Nephron progenitor cell (in vitro differentiated cells): ENCODE measurements at regions not wholly inside any gene's neighbourhood (a gene's known extent, or its start where the extent isn't known, plus 50 kb on each side); places are given as distances from the start of the nearest gene placed in this dataset.
"Not testable (repeated sequence)": the region's sequence is repeated elsewhere in the genome, so short reads cannot be mapped to it uniquely, and the experiment has no call there.

Source experiments
- DNase-seq: peaks from one replicate; pipeline ENCODE4 v3.0.0; 2021
- H3K27ac Mint-ChIP-seq: 2 replicates; pipeline ENCODE4 v1.8.0; 2021; ENCODE audit warnings: mild to moderate bottlenecking, moderate library complexity, mixed read lengths
- H3K27me3 Mint-ChIP-seq: 2 replicates; pipeline ENCODE4 v1.8.0; 2021; ENCODE audit warnings: mild to moderate bottlenecking, low read depth, mixed read lengths; ENCODE audit not compliant: poor library complexity
- H3K36me3 Mint-ChIP-seq: 2 replicates; pipeline ENCODE4 v1.8.0; 2021; ENCODE audit warnings: low read depth, mixed read lengths
- H3K4me1 Mint-ChIP-seq: 2 replicates; pipeline ENCODE4 v1.8.0; 2021; ENCODE audit warnings: mixed read lengths
- H3K4me3 Mint-ChIP-seq: 2 replicates; pipeline ENCODE4 v1.8.0; 2021; ENCODE audit warnings: mild to moderate bottlenecking, moderate library complexity, mixed read lengths
- H3K9me3 Mint-ChIP-seq: 2 replicates; pipeline ENCODE4 v1.8.0; 2021; ENCODE audit warnings: mild to moderate bottlenecking, moderate library complexity, mixed read lengths
- TF ChIP-seq, protein P1 (sequence below): fragments of 200-600 bp; sonication (generic); IDR thresholded peaks from 2 replicates; pipeline ENCODE4 v1.5.0; 2021; ENCODE audit warnings: antibody characterized with exemption

DNA sequence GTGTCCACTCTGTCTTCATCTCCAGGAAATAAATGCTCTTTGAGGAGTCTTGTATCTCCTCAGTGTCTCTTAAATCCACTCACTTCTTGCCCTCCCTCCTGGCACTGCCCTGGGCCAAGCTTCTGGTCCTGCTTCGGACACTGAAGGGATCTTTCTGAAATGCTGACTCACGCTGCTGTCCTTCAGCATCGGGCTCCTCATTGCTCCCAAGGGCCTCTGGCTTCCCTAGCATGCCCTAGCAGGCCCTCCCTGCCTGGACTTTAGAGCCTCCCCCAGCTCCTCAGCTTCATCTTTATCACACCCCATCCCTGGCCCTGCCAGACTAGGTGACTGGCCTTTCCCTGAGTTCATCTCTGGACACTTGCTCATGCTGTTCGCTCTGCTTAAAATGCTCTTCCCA is 96.6 kb downstream of the FOXD2 start:
- Mint-ChIP-seq H3K27ac (peak overlapping the region; percentile 77), H3K4me3 (peak overlapping the region; percentile 73), H3K36me3 (no peaks in the 10 kb centered on the region), H3K4me1 (peaks cover 55% of the 10 kb centered on the region), H3K9me3 (peaks cover 7% of the 10 kb centered on the region), H3K27me3 (peaks cover 16% of the 10 kb centered on the region)
- TF ChIP-seq, protein P1, sequence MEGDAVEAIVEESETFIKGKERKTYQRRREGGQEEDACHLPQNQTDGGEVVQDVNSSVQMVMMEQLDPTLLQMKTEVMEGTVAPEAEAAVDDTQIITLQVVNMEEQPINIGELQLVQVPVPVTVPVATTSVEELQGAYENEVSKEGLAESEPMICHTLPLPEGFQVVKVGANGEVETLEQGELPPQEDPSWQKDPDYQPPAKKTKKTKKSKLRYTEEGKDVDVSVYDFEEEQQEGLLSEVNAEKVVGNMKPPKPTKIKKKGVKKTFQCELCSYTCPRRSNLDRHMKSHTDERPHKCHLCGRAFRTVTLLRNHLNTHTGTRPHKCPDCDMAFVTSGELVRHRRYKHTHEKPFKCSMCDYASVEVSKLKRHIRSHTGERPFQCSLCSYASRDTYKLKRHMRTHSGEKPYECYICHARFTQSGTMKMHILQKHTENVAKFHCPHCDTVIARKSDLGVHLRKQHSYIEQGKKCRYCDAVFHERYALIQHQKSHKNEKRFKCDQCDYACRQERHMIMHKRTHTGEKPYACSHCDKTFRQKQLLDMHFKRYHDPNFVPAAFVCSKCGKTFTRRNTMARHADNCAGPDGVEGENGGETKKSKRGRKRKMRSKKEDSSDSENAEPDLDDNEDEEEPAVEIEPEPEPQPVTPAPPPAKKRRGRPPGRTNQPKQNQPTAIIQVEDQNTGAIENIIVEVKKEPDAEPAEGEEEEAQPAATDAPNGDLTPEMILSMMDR: no peak
- no peak for DNase-seq

- TF ChIP-seq, protein P1: no peak
- DNase-seq: peak; percentile 39
- no peak overlapping the region for H3K4me3 Mint-ChIP-seq
Observed at GRCh38 chr1:47536646-47537118, 98.8 kb downstream of the FOXD2 start.

DNA sequence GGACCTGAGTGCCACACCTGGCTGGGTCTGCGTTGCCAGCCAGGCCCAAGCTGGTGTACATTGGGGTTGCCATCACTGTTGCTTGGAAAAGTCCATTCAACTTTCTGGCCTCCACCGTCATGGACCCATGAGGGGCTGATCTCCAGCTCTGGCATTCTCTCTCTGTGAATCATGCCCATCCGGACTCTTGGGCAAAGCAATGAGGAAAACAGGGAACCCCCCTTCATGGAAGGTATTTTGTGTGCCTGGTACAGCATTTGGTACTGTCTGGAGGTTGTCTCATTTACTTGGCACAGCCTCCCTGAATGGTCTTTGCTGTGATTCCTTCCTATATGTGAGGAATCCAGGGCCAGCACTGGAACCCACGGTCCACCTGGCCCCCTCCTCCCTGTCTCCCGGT is 99.4 kb downstream of the FOXD2 start:
- TF ChIP-seq, protein P1: no peak
- no peak for DNase-seq
- H3K9me3 Mint-ChIP-seq: peaks cover 13% of the 10 kb centered on the region
- H3K4me3 Mint-ChIP-seq: no peak overlapping the region
- peaks cover 8% of the 10 kb centered on the region for H3K36me3 Mint-ChIP-seq
- no peak overlapping the region for H3K27ac Mint-ChIP-seq
- H3K27me3 Mint-ChIP-seq: peaks cover 24% of the 10 kb centered on the region
- H3K4me1 Mint-ChIP-seq: peaks cover 59% of the 10 kb centered on the region

More at GRCh38 chr1:47536646-47537118, 98.8 kb downstream of the FOXD2 start:
- Mint-ChIP-seq H3K9me3 (peaks cover 7% of the 10 kb centered on the region), H3K27me3 (peaks cover 22% of the 10 kb centered on the region), H3K27ac (no peak overlapping the region), H3K4me1 (peaks cover 60% of the 10 kb centered on the region), H3K36me3 (peaks cover 3% of the 10 kb centered on the region)

DNA sequence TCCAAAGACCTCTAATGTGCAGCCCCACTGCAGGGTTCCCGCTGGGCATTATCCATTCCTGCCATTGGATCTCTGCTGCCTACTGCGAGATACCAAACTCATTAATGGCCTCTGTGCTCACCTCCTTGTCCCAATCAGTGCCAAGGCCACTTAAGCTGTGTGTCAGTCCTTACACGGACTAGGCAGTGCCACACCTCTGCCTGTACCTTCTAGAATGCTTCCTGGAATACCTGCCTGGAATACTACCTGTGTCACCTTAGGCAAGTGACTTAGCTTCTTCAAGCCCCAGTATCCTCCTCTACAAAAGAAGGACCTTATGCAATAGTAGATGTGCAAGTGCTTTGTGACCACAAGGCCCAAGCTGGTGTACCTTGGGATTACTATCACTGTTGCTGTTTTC is 100.1 kb downstream of the FOXD2 start:
- Mint-ChIP-seq H3K4me1 (peaks cover 53% of the 10 kb centered on the region), H3K27ac (no peak overlapping the region), H3K9me3 (peaks cover 20% of the 10 kb centered on the region), H3K27me3 (peaks cover 25% of the 10 kb centered on the region), H3K36me3 (peaks cover 8% of the 10 kb centered on the region), H3K4me3 (no peak overlapping the region)
- no peak for DNase-seq
- TF ChIP-seq, protein P1: no peak

DNA sequence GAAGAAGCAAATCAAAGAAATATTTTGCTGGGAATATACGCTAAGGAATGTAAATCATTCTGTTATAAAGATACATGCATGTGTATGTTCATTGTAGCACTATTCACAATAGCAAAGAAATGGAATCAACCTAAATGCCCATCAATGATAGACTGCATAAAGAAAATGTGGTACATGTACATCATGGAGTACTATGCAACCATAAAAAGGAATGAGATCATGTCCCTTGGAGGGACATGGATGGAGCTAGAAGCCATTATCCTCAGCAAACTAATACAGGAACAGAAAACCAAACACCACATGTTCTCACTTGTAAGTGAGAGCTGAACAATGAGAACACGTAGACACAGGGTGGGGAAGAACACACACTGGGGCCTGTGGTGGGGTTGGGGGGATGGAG is 100.7 kb downstream of the FOXD2 start:
- not testable (repeated sequence) for DNase-seq, H3K4me3 Mint-ChIP-seq

GRCh38 chr1:47541705-47542104 is 103.9 kb downstream of the FOXD2 start:
- H3K27me3 Mint-ChIP-seq: peaks cover 19% of the 10 kb centered on the region
- H3K4me3 Mint-ChIP-seq, H3K27ac Mint-ChIP-seq, DNase-seq, H3K36me3 Mint-ChIP-seq: not testable (repeated sequence)
- H3K9me3 Mint-ChIP-seq: peaks cover 25% of the 10 kb centered on the region
- H3K4me1 Mint-ChIP-seq: peaks cover 21% of the 10 kb centered on the region

More for the DNA sequence above, 100.7 kb downstream of the FOXD2 start:
- Mint-ChIP-seq H3K9me3 (peaks cover 23% of the 10 kb centered on the region), H3K27me3 (peaks cover 25% of the 10 kb centered on the region), H3K4me1 (peaks cover 47% of the 10 kb centered on the region)
- not testable (repeated sequence) for H3K36me3 Mint-ChIP-seq, H3K27ac Mint-ChIP-seq

DNA sequence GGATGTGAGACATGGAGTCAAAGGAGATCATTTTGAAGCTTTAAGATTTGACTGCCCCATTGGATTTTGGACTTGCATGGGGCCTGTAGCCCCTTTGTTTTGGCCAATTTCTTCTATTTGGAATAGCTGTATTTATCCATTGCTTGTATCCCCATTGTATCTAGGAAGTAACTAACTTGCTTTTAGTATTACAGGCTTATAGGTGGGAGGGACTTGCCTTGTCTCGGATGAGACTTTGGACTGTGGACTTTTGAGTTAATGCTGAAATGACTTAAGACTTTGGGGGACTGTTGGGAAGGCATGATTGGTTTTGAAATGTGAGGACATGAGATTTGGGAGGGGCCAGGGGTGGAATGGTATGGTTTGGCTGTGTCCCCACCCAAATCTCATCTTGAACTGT is 105.2 kb downstream of the FOXD2 start:
- Mint-ChIP-seq H3K27me3 (peaks cover 19% of the 10 kb centered on the region), H3K4me1 (peaks cover 23% of the 10 kb centered on the region), H3K9me3 (peaks cover 25% of the 10 kb centered on the region)
- H3K27ac Mint-ChIP-seq, H3K36me3 Mint-ChIP-seq, H3K4me3 Mint-ChIP-seq, DNase-seq: not testable (repeated sequence)
